Activated T-helper 1 cell treated with anti-CD3 and anti-CD28 coated beads, Interleukin-12 subunit alpha, Interleukin-12 subunit beta, Interleukin-2, Interleukin-4 antibody, amounts not matched to agents 30 ng/mL and 10 ng/mL and 1 ng/mL, durations not matched to agents 14 hours and 24 hours and 36 hours (primary cell): ENCODE measurements at regions not wholly inside any gene's neighbourhood (a gene's known extent, or its start where the extent isn't known, plus 50 kb on each side); places are given as distances from the start of the nearest gene placed in this dataset.

Experiments
- DNase-seq: peaks from one replicate; pipeline ENCODE4 v3.0.0; 2021; ENCODE audit warnings: low spot score
- H3K27ac Mint-ChIP-seq: one replicate; pipeline ENCODE4 v1.8.0; 2021; ENCODE audit warnings: mild to moderate bottlenecking, mixed read lengths
- H3K27me3 Mint-ChIP-seq: one replicate; pipeline ENCODE4 v1.8.0; 2022; ENCODE audit warnings: mild to moderate bottlenecking, moderate library complexity, mixed read lengths; ENCODE audit not compliant: insufficient read depth
- H3K36me3 Mint-ChIP-seq: one replicate; pipeline ENCODE4 v1.8.0; 2021; ENCODE audit warnings: low read depth, mixed read lengths
- H3K4me1 Mint-ChIP-seq: one replicate; pipeline ENCODE4 v1.8.0; 2021; ENCODE audit warnings: low read depth, mixed read lengths
- H3K4me3 Mint-ChIP-seq: one replicate; pipeline ENCODE4 v1.8.0; 2021; ENCODE audit warnings: mild to moderate bottlenecking, moderate library complexity, mixed read lengths
- H3K9me3 Mint-ChIP-seq: one replicate; pipeline ENCODE4 v1.8.0; 2021; ENCODE audit warnings: mixed read lengths
- intact Hi-C: fragments of 100-400 bp; cut with micrococcal nuclease; formaldehyde crosslinking; loops from one replicate; pipeline ENCODE4 v1.15.1; 2024

GRCh38 chr12:118743896-118744700, 237.2 kb upstream of the SRRM4 start:
- Mint-ChIP-seq H3K9me3 (no peaks in the 10 kb centered on the region), H3K27me3 (no peaks in the 10 kb centered on the region), H3K27ac (no peak overlapping the region), H3K4me3 (no peak overlapping the region), H3K36me3 (no peaks in the 10 kb centered on the region), H3K4me1 (no peaks in the 10 kb centered on the region)
- no peak for DNase-seq
- intact Hi-C loops, result no loop called here

GRCh38 chr12:118746176-118746575, 235.2 kb upstream of the SRRM4 start:
- Mint-ChIP-seq H3K27ac (no peak overlapping the region), H3K36me3 (no peaks in the 10 kb centered on the region), H3K27me3 (no peaks in the 10 kb centered on the region), H3K9me3 (no peaks in the 10 kb centered on the region), H3K4me3 (no peak overlapping the region), H3K4me1 (no peaks in the 10 kb centered on the region)
- intact Hi-C loops, result no loop called here
- no peak for DNase-seq

- peaks cover 2% of the 10 kb centered on the region for H3K9me3 Mint-ChIP-seq
- no peak for DNase-seq
- H3K4me3 Mint-ChIP-seq, result no peak overlapping the region
- H3K27ac Mint-ChIP-seq, result no peak overlapping the region
- H3K27me3 Mint-ChIP-seq, result no peaks in the 10 kb centered on the region
- H3K36me3 Mint-ChIP-seq, result no peaks in the 10 kb centered on the region
- intact Hi-C loops, result no loop called here
- no peaks in the 10 kb centered on the region for H3K4me1 Mint-ChIP-seq
Measured at GRCh38 chr12:118746960-118747359, 234.4 kb upstream of the SRRM4 start.

GRCh38 chr12:118747771-118748170, 233.6 kb upstream of the SRRM4 start:
- Mint-ChIP-seq H3K36me3 (no peaks in the 10 kb centered on the region), H3K9me3 (peaks cover 6% of the 10 kb centered on the region), H3K27me3 (no peaks in the 10 kb centered on the region), H3K27ac (no peak overlapping the region), H3K4me3 (no peak overlapping the region), H3K4me1 (no peaks in the 10 kb centered on the region)
- intact Hi-C loops, result no loop called here
- DNase-seq, result no peak

- intact Hi-C loops, result no loop called here
- Mint-ChIP-seq H3K4me1 (no peaks in the 10 kb centered on the region), H3K27me3 (no peaks in the 10 kb centered on the region), H3K4me3 (no peak overlapping the region), H3K36me3 (no peaks in the 10 kb centered on the region), H3K9me3 (peaks cover 6% of the 10 kb centered on the region), H3K27ac (no peak overlapping the region)
- no peak for DNase-seq
Measured at GRCh38 chr12:118748478-118749380, 232.6 kb upstream of the SRRM4 start.

- H3K4me3 Mint-ChIP-seq, result no peak overlapping the region
- DNase-seq, result no peak
- no peaks in the 10 kb centered on the region for H3K4me1 Mint-ChIP-seq
- no peak overlapping the region for H3K27ac Mint-ChIP-seq
- intact Hi-C loops, result no loop called here
- H3K9me3 Mint-ChIP-seq, result peaks cover 6% of the 10 kb centered on the region
- no peaks in the 10 kb centered on the region for H3K27me3 Mint-ChIP-seq
- no peaks in the 10 kb centered on the region for H3K36me3 Mint-ChIP-seq
Measured at GRCh38 chr12:118749646-118750045, 231.7 kb upstream of the SRRM4 start.

- no peak for DNase-seq
- no peaks in the 10 kb centered on the region for H3K36me3 Mint-ChIP-seq
- intact Hi-C loops, result no loop called here
- H3K27me3 Mint-ChIP-seq, result no peaks in the 10 kb centered on the region
- no peaks in the 10 kb centered on the region for H3K4me1 Mint-ChIP-seq
- no peak overlapping the region for H3K4me3 Mint-ChIP-seq
- no peak overlapping the region for H3K27ac Mint-ChIP-seq
- peaks cover 6% of the 10 kb centered on the region for H3K9me3 Mint-ChIP-seq
Measured at GRCh38 chr12:118750666-118751065, 230.7 kb upstream of the SRRM4 start.

GRCh38 chr12:118751355-118751754, 230.0 kb upstream of the SRRM4 start:
- DNase-seq, result no peak
- intact Hi-C loops, result no loop called here
- H3K27me3 Mint-ChIP-seq, result no peaks in the 10 kb centered on the region

GRCh38 chr12:118760623-118761022, 220.7 kb upstream of the SRRM4 start:
- Mint-ChIP-seq H3K4me3 (no peak overlapping the region), H3K9me3 (peaks cover 5% of the 10 kb centered on the region), H3K36me3 (no peaks in the 10 kb centered on the region), H3K27ac (no peak overlapping the region), H3K4me1 (no peaks in the 10 kb centered on the region), H3K27me3 (no peaks in the 10 kb centered on the region)
- DNase-seq, result no peak
- intact Hi-C loops, result no loop called here

More at GRCh38 chr12:118751355-118751754, 230.0 kb upstream of the SRRM4 start:
- no peak overlapping the region for H3K4me3 Mint-ChIP-seq
- peaks cover 6% of the 10 kb centered on the region for H3K9me3 Mint-ChIP-seq
- no peaks in the 10 kb centered on the region for H3K36me3 Mint-ChIP-seq
- no peak overlapping the region for H3K27ac Mint-ChIP-seq
- no peaks in the 10 kb centered on the region for H3K4me1 Mint-ChIP-seq

GRCh38 chr12:118763234-118763633, 218.1 kb upstream of the SRRM4 start:
- H3K4me1 Mint-ChIP-seq, result no peaks in the 10 kb centered on the region
- H3K9me3 Mint-ChIP-seq, result peaks cover under 1% of the 10 kb centered on the region
- intact Hi-C loops, result no loop called here
- no peaks in the 10 kb centered on the region for H3K36me3 Mint-ChIP-seq
- H3K4me3 Mint-ChIP-seq, result no peak overlapping the region
- no peak overlapping the region for H3K27ac Mint-ChIP-seq
- no peak for DNase-seq
- no peaks in the 10 kb centered on the region for H3K27me3 Mint-ChIP-seq

GRCh38 chr12:118773956-118774723, 207.2 kb upstream of the SRRM4 start:
- Mint-ChIP-seq H3K36me3 (no peaks in the 10 kb centered on the region), H3K9me3 (no peaks in the 10 kb centered on the region), H3K27me3 (peaks cover 2% of the 10 kb centered on the region), H3K4me3 (no peak overlapping the region), H3K4me1 (no peaks in the 10 kb centered on the region), H3K27ac (no peak overlapping the region)
- DNase-seq, result no peak
- intact Hi-C loops, result no loop called here

- DNase-seq, result no peak
- H3K27me3 Mint-ChIP-seq, result peaks cover 2% of the 10 kb centered on the region
- intact Hi-C loops, result no loop called here
- no peak overlapping the region for H3K27ac Mint-ChIP-seq
- no peaks in the 10 kb centered on the region for H3K9me3 Mint-ChIP-seq
- H3K4me1 Mint-ChIP-seq, result no peaks in the 10 kb centered on the region
- no peak overlapping the region for H3K4me3 Mint-ChIP-seq
- H3K36me3 Mint-ChIP-seq, result no peaks in the 10 kb centered on the region
Measured at GRCh38 chr12:118777504-118777903, 203.8 kb upstream of the SRRM4 start.

GRCh38 chr12:118778077-118778476, 203.3 kb upstream of the SRRM4 start:
- no peak overlapping the region for H3K27ac Mint-ChIP-seq
- no peak overlapping the region for H3K4me3 Mint-ChIP-seq
- peaks cover 2% of the 10 kb centered on the region for H3K27me3 Mint-ChIP-seq
- no peaks in the 10 kb centered on the region for H3K4me1 Mint-ChIP-seq
- no peak for DNase-seq
- intact Hi-C loops, result no loop called here
- H3K36me3 Mint-ChIP-seq, result no peaks in the 10 kb centered on the region
- H3K9me3 Mint-ChIP-seq, result no peaks in the 10 kb centered on the region
